PC-9 (cell line): ENCODE measurements at regions not wholly inside any gene's neighbourhood (a gene's known extent, or its start where the extent isn't known, plus 50 kb on each side); places are given as distances from the start of the nearest gene placed in this dataset.
"Not testable (repeated sequence)": the region's sequence is repeated elsewhere in the genome, so short reads cannot be mapped to it uniquely, and the experiment has no call there.

Experiments
- BruUV-seq: library from RNA; stranded (reverse); fragments of 400-500 nt; replicated peaks from 2 replicates; lab custom pipeline; 2021; lab: Mats Ljungman, UMichigan
- CTCF ChIA-PET: fragments of 300-600 bp; sonication (Branson Sonifier 250); formaldehyde crosslinking; loops from one replicate; lab custom pipeline; 2022; ENCODE audit warnings: antibody characterized with exemption; lab: Charles Lee
- POLR2A ChIA-PET: fragments of 300-600 bp; sonication (Branson Sonifier 250); formaldehyde crosslinking; loops from one replicate; lab custom pipeline; 2022; ENCODE audit warnings: antibody characterized with exemption; ENCODE audit not compliant: unreplicated experiment; lab: Charles Lee
- DNase-seq, 2 experiments: peaks; one replicate each; pipeline versions ENCODE4 v3.0.0 to v3.0.0-alpha.2; 2015 to 2022; ENCODE audit warnings: mixed read lengths in 1 of 2
- H2AFZ ChIP-seq: fragments of 200-600 bp; sonication (generic); 2 replicates; pipeline ENCODE4 v1.8.1; 2017; ENCODE audit warnings: antibody characterized with exemption
- H3F3A ChIP-seq: fragments of 200-600 bp; sonication (generic); 2 replicates; pipeline ENCODE4 v1.8.1; 2017; ENCODE audit warnings: antibody characterized with exemption, mild to moderate bottlenecking, low read depth; ENCODE audit not compliant: insufficient read depth
- H3K27ac ChIP-seq: fragments of 200-600 bp; sonication (generic); 2 replicates; pipeline ENCODE4 v1.6.1; 2016; ENCODE audit warnings: mixed run types
- H3K27me3 ChIP-seq: fragments of 200-600 bp; sonication (generic); 2 replicates; pipeline ENCODE4 v1.6.1; 2016; ENCODE audit warnings: low read depth, mixed run types; ENCODE audit not compliant: insufficient read depth
- H3K36me3 ChIP-seq: fragments of 200-600 bp; sonication (generic); 2 replicates; pipeline ENCODE4 v1.6.1; 2016; ENCODE audit warnings: low read depth, mixed run types
- H3K4me1 ChIP-seq: fragments of 200-600 bp; sonication (generic); replicated peaks from 2 replicates; pipeline ENCODE4 v1.6.1; 2016; ENCODE audit warnings: mixed run types; ENCODE audit not compliant: insufficient read depth
- H3K4me2 ChIP-seq: fragments of 200-600 bp; sonication (generic); 2 replicates; pipeline ENCODE4 v1.6.1; 2017; ENCODE audit warnings: mixed run types
- H3K4me3 ChIP-seq: fragments of 200-600 bp; sonication (generic); 2 replicates; pipeline ENCODE4 v1.6.1; 2016; ENCODE audit warnings: mixed run types
- H3K79me2 ChIP-seq: fragments of 200-600 bp; sonication (generic); 2 replicates; pipeline ENCODE4 v1.6.1; 2017; ENCODE audit warnings: low read depth, mixed run types
- H3K9me2 ChIP-seq: fragments of 200-600 bp; sonication (generic); 2 replicates; pipeline ENCODE4 v1.8.1; 2017; ENCODE audit warnings: mild to moderate bottlenecking; ENCODE audit not compliant: insufficient read depth
- H3K9me3 ChIP-seq: fragments of 200-600 bp; sonication (generic); 2 replicates; pipeline ENCODE4 v1.8.1; 2016; ENCODE audit warnings: low read depth; ENCODE audit not compliant: insufficient read depth
- H4K20me1 ChIP-seq: fragments of 200-600 bp; sonication (generic); 2 replicates; pipeline ENCODE4 v1.8.1; 2017; ENCODE audit not compliant: insufficient read depth
- EZH2 ChIP-seq: fragments of 200-600 bp; sonication (generic); IDR thresholded peaks from 2 replicates; pipeline ENCODE4 v1.8.0; 2017; ENCODE audit warnings: antibody characterized with exemption, low read depth
- intact Hi-C: fragments of 100-400 bp; cut with micrococcal nuclease; formaldehyde crosslinking; loops from one replicate; pipeline ENCODE4 v1.10.0; 2022; ENCODE audit not compliant: unreplicated experiment
- TF ChIP-seq, protein P1 (sequence below): fragments of 200-600 bp; sonication (generic); conservative IDR thresholded peaks from 2 replicates; pipeline ENCODE4 v1.6.1; 2017; ENCODE audit warnings: mixed run types, antibody characterized with exemption, mild to moderate bottlenecking, moderate library complexity

DNA sequence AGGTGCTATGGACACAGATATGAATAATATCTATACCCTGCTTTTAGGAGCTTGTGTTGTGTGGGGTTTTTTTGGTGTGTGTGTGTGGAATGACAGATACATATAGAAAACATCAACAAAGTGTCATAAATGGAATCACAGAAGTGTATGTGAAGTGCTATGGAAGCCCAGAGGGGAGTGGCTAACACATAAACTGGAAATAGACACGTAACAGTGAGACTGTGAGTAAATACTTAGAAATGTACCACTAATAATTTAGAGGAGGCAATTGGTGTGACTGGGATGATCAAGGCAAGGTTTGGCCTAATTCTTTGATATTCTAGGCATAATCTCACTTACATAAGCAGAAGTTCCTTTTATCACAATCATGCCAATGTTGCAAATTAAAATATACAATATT, 169.3 kb upstream of the TENM4 start:
- intact Hi-C loops = no loop called here
- no TSS peak for BruUV-seq
- no peak overlapping the region for H3K4me2 ChIP-seq
- H3K79me2 ChIP-seq = no peaks in the 10 kb centered on the region
- H2AFZ ChIP-seq = no peak overlapping the region
- DNase-seq = no peak
- no peaks in the 10 kb centered on the region for H3F3A ChIP-seq
- H3K36me3 ChIP-seq = no peaks in the 10 kb centered on the region
- no peak overlapping the region for H3K4me3 ChIP-seq
- no peaks in the 10 kb centered on the region for H3K9me3 ChIP-seq
- peaks cover 14% of the 10 kb centered on the region; the same call in 1 of the 2 replicates for H3K27me3 ChIP-seq
- no peak overlapping the region for H3K27ac ChIP-seq
- H3K4me1 ChIP-seq = no peaks in the 10 kb centered on the region
- TF ChIP-seq, protein P1, sequence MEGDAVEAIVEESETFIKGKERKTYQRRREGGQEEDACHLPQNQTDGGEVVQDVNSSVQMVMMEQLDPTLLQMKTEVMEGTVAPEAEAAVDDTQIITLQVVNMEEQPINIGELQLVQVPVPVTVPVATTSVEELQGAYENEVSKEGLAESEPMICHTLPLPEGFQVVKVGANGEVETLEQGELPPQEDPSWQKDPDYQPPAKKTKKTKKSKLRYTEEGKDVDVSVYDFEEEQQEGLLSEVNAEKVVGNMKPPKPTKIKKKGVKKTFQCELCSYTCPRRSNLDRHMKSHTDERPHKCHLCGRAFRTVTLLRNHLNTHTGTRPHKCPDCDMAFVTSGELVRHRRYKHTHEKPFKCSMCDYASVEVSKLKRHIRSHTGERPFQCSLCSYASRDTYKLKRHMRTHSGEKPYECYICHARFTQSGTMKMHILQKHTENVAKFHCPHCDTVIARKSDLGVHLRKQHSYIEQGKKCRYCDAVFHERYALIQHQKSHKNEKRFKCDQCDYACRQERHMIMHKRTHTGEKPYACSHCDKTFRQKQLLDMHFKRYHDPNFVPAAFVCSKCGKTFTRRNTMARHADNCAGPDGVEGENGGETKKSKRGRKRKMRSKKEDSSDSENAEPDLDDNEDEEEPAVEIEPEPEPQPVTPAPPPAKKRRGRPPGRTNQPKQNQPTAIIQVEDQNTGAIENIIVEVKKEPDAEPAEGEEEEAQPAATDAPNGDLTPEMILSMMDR = no peak
- ChIA-PET CTCF (no interaction called here), POLR2A (no interaction called here)
- H4K20me1 ChIP-seq = no peaks in the 10 kb centered on the region
- H3K9me2 ChIP-seq = no peaks in the 10 kb centered on the region; the same call in 1 of the 2 replicates

DNA sequence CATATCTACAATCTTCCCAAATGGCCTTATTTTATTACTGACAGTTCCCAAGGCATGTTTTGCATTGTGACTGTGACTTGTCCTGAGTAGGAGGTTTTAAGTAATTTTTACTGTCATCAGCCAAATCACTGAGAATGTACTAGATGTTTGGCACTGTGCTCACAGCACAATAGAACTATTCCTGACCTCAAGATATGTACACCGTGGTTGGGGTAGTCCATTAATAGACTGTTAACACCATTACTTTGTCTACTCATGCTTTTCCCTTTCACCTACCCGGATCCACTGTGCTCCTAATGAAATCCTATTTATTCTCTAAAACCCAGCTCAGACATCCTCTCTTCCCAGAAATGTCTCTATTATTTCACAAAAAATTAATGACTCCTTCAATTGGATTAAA, 168.7 kb upstream of the TENM4 start:
- no peaks in the 10 kb centered on the region for H3F3A ChIP-seq
- no peak overlapping the region for H2AFZ ChIP-seq
- no peak for DNase-seq
- H3K9me3 ChIP-seq = no peaks in the 10 kb centered on the region
- no peaks in the 10 kb centered on the region for H3K36me3 ChIP-seq
- H4K20me1 ChIP-seq = no peaks in the 10 kb centered on the region
- no TSS peak for BruUV-seq
- no peak overlapping the region for H3K27ac ChIP-seq
- no peak for TF ChIP-seq EZH2
- TF ChIP-seq, protein P1 = no peak
- ChIA-PET CTCF (no interaction called here), POLR2A (no interaction called here)
- H3K9me2 ChIP-seq = no peaks in the 10 kb centered on the region; the same call in 1 of the 2 replicates
- H3K4me1 ChIP-seq = no peaks in the 10 kb centered on the region
- intact Hi-C loops = no loop called here
- peaks cover 12% of the 10 kb centered on the region; the same call in 1 of the 2 replicates for H3K27me3 ChIP-seq
- H3K4me3 ChIP-seq = no peak overlapping the region
- H3K79me2 ChIP-seq = no peaks in the 10 kb centered on the region
- H3K4me2 ChIP-seq = no peak overlapping the region

DNA sequence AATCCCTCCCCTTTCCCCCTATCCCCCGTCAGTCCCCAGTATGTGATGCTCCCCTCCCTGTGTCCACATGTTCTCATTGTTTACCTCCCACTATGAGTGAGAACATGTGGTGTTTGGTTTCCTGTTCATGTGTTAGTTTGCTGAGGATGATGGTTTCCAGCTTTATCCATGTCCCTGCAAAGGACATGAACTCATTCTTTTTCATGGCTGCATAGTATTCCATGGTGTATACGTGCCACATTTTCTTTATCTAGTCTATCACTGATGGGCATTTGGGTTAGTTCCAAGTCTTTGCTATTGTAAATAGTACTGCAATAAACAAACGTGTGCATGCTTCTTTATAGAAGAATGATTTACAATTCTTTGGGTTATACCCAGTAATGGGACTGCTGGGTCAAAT, 165.6 kb upstream of the TENM4 start:
- intact Hi-C loops, CTCF ChIA-PET, BruUV-seq: not testable (repeated sequence)

DNA sequence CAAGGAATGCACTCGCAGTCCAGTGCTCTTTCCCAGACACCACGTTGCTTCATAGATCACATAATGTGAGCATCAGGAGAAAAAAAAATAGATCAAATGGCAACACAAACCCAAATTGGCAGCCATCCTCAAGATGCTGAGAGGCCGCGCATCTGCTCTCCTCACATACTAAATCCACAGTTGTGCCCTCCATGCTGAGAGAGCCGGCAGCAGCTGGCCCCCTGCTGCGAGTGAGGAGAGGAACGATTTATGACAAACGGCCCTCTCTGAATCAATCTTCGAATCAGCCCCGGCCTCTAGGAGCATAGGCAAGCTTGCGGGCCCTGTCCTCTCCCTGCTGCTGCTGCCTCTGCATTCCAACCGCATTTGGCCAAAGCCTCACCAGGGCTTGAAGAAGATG, 159.9 kb upstream of the TENM4 start:
- TF ChIP-seq EZH2 = no peak
- TF ChIP-seq, protein P1 = no peak
- Histone ChIP-seq H3K79me2 (no peaks in the 10 kb centered on the region), H3K9me2 (no peaks in the 10 kb centered on the region), H3K27me3 (0 out of 2 replicates have a peak, but pooled peaks cover under 1% of the 10 kb centered on the region), H3K4me2 (no peak overlapping the region), H3K4me3 (no peak overlapping the region), H2AFZ (no peak overlapping the region), H3F3A (no peaks in the 10 kb centered on the region), H3K27ac (no peak overlapping the region), H4K20me1 (0 out of 2 replicates have a peak, but pooled peaks cover 3% of the 10 kb centered on the region), H3K36me3 (no peaks in the 10 kb centered on the region), H3K9me3 (no peaks in the 10 kb centered on the region), H3K4me1 (no peaks in the 10 kb centered on the region)
- no TSS peak for BruUV-seq
- ChIA-PET CTCF (no interaction called here), POLR2A (no interaction called here)
- intact Hi-C loops = no loop called here
- no peak for DNase-seq

More for the DNA sequence above, 165.6 kb upstream of the TENM4 start:
- H3K36me3 ChIP-seq, POLR2A ChIA-PET, H4K20me1 ChIP-seq, H3K4me1 ChIP-seq, H3K9me3 ChIP-seq, H2AFZ ChIP-seq, H3K79me2 ChIP-seq, DNase-seq, H3K27me3 ChIP-seq, H3F3A ChIP-seq, H3K4me3 ChIP-seq, H3K4me2 ChIP-seq, H3K9me2 ChIP-seq, H3K27ac ChIP-seq: not testable (repeated sequence)
